CD1c-positive myeloid dendritic cell (primary cell): ENCODE measurements at regions not wholly inside any gene's neighbourhood (a gene's known extent, or its start where the extent isn't known, plus 50 kb on each side); places are given as distances from the start of the nearest gene placed in this dataset.
A peak's percentile ranks its signal among the peaks of the same experiment; 100 is the strongest.

Experiments used
- DNase-seq: peaks from one replicate; pipeline ENCODE4 v3.0.0-alpha.2; 2016; ENCODE audit errors: extremely low spot score

DNA sequence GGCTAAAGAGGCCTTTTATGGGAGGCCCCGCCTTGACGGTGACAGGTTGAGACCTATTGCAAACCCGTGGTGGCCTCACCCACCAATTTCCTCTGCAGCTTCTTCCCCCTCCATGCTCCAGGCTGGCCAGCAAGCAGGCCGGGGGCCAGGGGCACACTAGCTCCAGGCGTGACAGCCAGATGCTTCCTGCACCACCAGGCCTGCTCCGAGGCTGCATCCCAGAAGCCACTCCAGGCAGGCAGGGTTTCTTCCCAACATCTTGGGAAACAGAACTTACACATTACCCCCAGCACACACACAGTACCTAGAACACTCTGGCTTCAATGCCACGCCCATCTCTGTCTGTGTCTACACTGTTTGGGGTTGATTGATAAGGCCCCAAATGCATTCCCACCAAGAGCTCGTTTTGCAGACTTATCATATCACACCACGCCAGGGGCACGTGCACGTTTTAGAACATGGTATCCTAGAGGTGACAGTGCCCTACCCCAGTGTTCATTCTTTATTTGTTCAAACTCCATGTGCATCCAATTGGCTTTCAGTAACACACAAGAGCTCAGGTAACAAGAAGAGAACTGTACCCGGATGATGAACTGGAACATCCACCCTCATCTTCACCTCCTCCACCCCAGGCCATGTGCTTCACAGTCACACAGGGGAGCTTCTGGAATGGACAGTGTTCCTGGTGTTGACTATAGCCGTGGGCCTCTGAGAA is 221.4 kb upstream of the RREB1 start:
- DNase-seq = peak; percentile 83

DNA sequence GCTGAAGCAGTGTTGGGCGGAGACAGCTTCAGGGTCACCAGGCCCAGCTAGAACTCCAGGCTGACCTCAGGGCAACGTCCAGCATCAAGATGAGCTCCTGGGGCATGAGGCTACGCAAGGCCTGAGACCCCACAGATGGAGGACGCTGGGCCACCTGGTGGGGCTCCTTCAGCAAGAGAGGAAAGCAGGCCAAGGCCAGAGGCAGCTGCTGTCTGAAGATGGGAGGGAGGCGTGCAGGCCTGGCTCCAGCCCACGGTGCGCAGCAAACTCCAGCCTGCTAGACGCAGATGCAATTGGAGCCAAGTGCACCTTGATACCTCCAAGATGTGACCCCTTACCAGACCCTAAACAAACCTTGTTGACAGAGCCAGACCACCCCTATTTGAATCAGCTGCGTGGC is 220.9 kb upstream of the RREB1 start:
- no peak for DNase-seq

- DNase-seq = no peak
These were observed 218.2 kb upstream of the RREB1 start for GRCh38 chr6:6889601-6890000.

DNA sequence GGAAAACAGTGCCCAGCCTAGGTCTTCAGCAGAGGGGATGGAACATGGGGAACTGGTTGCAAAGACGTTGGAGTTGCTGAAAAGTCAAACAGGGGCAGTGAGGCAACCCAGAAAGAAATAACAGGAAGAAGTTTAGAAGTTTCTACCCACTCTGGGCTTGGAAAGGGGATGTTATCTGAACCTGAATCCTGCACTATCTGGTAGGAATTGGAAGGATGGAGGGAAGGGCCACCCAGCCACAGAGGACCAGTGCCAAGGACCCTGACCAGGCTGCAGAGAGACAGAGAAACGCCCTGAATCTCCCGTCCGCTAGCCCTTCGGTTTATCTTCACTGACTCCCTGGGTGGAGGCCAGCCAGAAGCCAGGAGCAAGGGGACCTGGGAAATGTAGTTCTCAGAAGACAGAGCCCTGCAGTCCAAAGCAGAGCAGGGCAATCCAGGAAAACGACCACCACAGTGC is 217.3 kb upstream of the RREB1 start:
- peak; percentile 79 for DNase-seq

DNA sequence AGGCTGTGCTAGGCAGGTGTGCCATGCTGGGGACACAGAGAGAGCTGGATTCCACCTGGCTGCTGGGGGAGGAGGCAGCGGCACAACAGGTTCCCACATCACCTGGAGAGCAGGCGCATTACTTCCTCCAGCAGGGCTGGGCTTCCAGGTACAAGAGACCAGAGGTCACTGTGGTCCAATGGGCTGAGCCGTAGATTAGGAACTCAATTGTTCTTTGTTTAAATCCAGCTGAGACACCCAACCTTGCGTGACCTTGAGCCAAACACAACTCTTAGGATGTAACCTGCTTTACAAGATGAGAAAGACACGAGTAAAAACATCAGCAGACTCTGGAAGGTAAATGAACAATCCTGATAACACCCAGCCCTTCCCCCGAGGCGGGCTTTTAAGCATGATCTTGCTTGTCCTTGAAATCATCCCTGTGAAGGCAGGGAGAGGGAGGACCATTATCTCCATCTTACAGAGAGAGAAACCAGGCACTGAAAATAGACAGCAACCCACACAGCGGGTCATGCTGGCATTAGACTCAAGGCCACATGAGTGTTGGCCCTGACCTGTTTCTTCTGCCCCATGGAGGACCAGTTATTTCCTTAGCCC is 216.5 kb upstream of the RREB1 start:
- DNase-seq = no peak

DNA sequence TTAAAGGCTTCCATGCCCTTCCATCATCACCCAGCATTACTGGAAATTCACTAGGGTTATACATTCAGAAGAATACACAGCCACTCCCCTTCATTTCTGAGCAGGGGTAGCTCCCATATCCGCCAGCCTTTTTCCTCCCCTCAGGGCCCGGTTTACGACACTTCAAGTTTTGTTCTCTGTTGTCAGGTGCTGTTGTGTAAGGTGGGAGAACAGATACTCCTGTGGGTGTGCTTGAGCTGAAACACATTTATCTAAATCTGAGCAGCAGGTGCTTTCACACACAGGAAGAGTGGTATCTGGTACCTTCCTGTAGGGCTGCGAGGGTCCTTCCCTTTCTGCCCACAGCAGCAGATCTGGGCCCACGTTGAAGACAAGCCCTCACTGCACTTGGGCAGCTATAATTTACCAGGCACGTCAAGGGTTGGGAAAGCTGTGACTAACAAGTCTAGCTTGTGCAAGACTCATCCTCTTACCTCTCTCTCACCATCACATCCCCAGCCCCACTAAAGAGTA is 215.8 kb upstream of the RREB1 start:
- DNase-seq = no peak

- DNase-seq = no peak
These were observed 214.8 kb upstream of the RREB1 start for GRCh38 chr6:6892744-6893583.

DNA sequence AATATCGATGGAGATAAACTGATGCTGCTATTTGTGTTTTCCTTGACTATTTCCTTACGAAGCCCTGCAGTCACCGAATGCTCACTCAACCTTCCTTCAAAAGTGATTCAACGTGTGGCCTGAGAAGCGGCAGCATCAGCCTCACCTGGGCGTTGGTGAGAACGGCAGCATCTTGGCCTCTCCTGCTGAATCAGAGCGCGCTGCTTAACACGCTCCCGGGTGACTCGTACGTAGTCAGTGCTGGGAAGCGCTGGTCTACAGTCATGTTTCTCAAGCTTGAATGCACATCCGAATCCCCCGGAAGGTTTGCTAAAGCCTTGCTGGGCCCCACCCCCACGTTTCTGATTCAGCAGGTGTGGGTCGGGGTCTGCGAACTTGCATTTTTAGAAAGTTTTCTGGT is 214.1 kb upstream of the RREB1 start:
- no peak for DNase-seq

- DNase-seq = no peak
These were observed 211.8 kb upstream of the RREB1 start for GRCh38 chr6:6895929-6896328.

DNA sequence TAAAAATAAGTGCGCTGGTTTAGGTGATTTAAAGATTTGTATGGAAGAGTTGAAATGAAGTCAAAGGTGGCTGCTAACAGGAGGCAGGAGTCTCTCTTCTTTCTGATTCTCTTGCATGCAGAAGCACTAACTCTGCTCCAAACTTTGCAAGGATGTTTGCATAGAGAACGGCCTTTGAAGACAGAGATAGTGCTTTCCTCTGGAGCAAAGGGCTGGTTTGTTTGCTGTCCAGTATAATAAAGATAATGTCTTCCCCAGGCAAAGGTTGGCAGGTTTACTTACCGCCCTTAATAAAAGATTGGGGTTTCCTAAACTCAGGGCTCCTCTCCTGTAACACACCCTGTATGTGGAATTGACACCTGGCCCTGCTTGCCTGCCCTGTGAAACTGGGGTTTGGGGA is 210.6 kb upstream of the RREB1 start:
- no peak for DNase-seq

DNA sequence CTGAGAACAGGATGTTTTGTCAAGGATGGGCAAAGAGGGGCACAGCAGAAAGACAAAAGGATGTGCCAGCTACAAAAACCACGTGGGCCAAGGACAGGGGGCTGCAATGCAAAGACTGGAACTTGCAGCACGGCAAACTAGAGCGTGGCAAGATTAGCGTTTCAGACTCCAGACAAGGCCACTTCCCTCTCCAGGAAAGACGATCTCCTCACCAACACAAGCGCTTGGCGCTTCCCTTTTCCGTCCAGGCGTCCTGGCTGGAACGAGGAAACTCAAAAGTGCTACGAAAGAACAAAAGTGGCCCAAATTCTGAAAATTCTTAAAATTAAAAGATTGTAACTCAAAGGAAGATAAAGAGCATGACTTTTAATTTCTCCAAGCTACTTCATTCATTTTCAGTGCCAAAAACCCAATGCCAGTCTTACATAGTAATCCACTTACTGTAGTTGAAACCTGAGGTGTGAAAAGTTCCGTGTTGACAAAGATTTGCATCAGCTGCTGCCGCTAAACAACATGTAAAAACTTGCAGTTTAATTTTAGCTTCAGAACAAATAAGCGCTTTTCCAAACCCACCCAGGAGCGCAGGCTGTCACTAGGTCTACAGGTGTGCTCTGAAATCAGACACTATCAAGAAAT is 207.1 kb upstream of the RREB1 start:
- peak; percentile 71 for DNase-seq

DNA sequence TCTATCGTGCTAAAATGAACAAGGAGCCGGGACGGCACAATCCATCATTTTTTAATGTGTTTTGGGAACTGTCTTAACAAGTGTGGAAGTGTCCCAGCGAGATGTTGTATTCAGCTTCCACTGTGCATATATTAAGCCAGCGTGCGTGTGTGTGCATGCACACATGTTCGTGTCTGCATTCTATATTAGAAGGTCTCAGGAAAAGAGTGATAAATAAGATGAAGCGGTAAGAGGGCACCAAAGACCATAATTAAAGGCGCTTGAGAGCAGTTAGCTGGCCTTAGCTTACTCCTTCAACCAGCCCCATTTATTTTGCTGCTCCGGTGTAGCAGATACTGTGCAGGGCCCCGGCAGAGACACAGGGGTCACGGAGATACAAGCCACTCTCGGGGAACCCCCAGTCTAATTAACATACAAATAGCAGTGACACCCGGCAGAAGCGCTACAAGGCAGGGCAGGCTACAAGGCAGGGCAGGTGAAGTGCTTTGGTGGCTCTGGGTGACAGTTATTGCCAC is 206.5 kb upstream of the RREB1 start:
- DNase-seq = no peak

DNA sequence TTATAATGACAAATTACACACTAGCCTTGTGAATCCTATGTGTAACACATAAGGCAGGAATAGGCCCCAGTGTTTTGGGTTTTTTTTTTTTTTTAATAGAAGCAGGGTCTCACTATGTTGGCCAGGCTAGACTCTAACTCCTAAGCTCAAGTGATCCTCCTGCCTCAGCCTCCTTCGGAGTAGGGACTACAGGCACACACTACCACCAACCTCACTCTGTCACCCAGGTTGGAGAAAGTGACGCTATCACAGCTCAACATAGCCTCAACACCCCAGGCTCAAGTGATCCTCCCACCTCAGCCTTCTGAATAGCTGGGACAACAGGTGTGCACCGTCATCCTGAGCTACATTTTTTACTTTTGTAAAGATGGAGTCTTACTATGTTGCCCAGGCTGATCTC is 205.8 kb upstream of the RREB1 start:
- no peak for DNase-seq

- DNase-seq = no peak
These were observed 201.7 kb upstream of the RREB1 start for GRCh38 chr6:6905961-6906518.

DNA sequence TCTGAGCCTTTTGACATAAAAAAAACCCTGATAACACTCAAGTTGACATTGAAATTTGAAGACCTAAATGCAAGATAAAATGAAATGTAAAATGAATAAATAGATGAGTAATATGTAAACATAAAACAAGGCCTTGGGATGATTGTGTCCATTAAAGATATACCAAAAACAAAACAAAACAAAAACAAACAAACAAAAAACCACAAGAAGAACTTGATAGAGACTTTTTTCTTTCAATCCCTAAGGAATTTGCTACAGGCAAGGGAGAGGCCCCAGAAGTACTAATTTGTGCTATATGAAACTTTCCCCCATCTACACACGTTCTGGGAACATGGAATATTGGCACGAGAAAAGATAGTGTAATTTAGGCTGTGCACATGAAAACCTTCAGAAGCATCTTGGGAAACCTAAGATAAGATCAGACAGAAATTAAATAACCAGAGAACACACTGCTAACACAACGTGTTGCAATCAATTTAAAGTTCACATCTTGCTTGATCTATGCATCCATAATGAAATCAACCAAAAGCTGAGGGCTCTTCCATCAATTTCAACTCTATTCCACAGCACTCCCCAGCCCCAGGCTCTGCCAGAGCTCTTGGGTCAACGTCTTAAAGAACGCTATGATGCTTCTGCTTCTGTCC is 201.1 kb upstream of the RREB1 start:
- DNase-seq = no peak

GRCh38 chr6:6907286-6907685 is 200.5 kb upstream of the RREB1 start:
- no peak for DNase-seq

GRCh38 chr6:6908121-6908520 is 199.6 kb upstream of the RREB1 start:
- no peak for DNase-seq

DNA sequence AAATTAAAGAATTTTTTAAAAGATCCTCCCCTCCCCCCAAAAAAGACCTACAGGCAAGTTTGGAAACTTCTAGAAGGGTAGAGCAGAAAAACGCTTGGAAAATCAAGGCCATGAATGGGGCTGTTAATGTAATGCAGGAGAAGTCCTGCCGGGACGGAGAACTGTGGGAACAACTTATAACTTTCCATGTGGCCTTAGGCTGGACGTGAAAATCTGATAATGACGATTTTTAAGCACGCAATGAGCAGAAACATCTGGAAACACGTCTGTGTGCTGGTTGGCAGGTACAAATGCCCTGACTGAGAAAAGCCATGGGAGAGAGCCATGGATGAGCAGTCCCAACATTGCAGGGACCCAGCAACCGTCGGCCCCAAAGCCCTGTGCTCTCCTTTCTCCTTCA is 198.7 kb upstream of the RREB1 start:
- DNase-seq = no peak

- DNase-seq = no peak
These were observed 196.9 kb upstream of the RREB1 start for GRCh38 chr6:6910734-6911295.

DNA sequence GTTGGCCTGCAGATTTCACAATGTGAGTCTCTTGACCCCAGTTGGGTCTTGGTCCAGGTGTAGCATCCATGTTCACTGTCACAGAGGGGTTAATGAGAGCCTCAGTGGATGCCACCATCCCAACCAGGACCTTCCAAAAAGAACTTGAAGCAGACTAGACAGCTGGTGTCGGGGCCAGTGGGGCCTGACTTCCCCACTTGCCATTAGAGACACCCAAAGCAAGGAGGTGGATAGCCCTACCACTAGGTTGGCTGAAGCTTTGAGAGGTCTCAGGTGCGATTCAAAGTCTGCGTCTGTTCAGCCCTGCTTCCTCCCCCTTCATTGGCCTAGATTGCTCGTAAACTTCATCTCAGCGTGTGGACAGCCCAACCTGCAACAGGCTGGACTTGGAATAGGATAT is 196.4 kb upstream of the RREB1 start:
- no peak for DNase-seq
